PC-3 (cell line): ENCODE measurements at regions not wholly inside any gene's neighbourhood (a gene's known extent, or its start where the extent isn't known, plus 50 kb on each side); places are given as distances from the start of the nearest gene placed in this dataset.

Experiments used
- EZH2 ChIP-seq: fragments of 300-600 bp; sonication (generic); IDR thresholded peaks from one replicate; pipeline ENCODE4 v1.6.1; 2017; ENCODE audit warnings: antibody characterized with exemption, mild to moderate bottlenecking, low read length; ENCODE audit not compliant: unreplicated experiment
- EZH2phosphoT487 ChIP-seq: fragments of 300-600 bp; sonication (generic); IDR thresholded peaks from 2 replicates; pipeline ENCODE4 v1.6.1; 2018; ENCODE audit warnings: mild to moderate bottlenecking, antibody characterized with exemption, low read length, borderline replicate concordance
- TF ChIP-seq, protein P1 (sequence below): fragments of 300-600 bp; sonication (generic); conservative IDR thresholded peaks from 2 replicates; pipeline ENCODE4 v1.5.1; 2017; ENCODE audit warnings: antibody characterized with exemption, low read depth, mild to moderate bottlenecking, low read length

GRCh38 chr7:119177863-119178262 is 953.4 kb downstream of the ANKRD7 start:
- TF ChIP-seq EZH2 = no peak
- TF ChIP-seq, protein P1, sequence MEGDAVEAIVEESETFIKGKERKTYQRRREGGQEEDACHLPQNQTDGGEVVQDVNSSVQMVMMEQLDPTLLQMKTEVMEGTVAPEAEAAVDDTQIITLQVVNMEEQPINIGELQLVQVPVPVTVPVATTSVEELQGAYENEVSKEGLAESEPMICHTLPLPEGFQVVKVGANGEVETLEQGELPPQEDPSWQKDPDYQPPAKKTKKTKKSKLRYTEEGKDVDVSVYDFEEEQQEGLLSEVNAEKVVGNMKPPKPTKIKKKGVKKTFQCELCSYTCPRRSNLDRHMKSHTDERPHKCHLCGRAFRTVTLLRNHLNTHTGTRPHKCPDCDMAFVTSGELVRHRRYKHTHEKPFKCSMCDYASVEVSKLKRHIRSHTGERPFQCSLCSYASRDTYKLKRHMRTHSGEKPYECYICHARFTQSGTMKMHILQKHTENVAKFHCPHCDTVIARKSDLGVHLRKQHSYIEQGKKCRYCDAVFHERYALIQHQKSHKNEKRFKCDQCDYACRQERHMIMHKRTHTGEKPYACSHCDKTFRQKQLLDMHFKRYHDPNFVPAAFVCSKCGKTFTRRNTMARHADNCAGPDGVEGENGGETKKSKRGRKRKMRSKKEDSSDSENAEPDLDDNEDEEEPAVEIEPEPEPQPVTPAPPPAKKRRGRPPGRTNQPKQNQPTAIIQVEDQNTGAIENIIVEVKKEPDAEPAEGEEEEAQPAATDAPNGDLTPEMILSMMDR = no peak
- TF ChIP-seq EZH2phosphoT487 = no peak
